HepG2 (cell line): ENCODE measurements at regions not wholly inside any gene's neighbourhood (a gene's known extent, or its start where the extent isn't known, plus 50 kb on each side); places are given as distances from the start of the nearest gene placed in this dataset.

Source experiments
- CHD2 ChIP-seq: IDR thresholded peaks from 2 replicates; pipeline ENCODE4 v1.6.1; 2011; ENCODE audit warnings: low read depth, low read length, improper control_type of control experiment
- GLI4 ChIP-seq: sonication (generic); formaldehyde crosslinking; IDR thresholded peaks from 2 replicates; pipeline ENCODE4 v1.5.1; 2020; ENCODE audit warnings: missing genetic modification reagents, mild to moderate bottlenecking, moderate library complexity, borderline replicate concordance
- HDAC6 ChIP-seq: fragments of 200-600 bp; sonication (generic); IDR thresholded peaks from 2 replicates; pipeline ENCODE4 v1.7.0; 2017; ENCODE audit warnings: mild to moderate bottlenecking, antibody characterized with exemption, low read length, low read depth
- NFE2L2 ChIP-seq: fragments of 150-350 bp; IDR thresholded peaks from 2 replicates; pipeline ENCODE4 v1.6.1; 2014; ENCODE audit warnings: low read length
- POLR2AphosphoS2 ChIP-seq: IDR thresholded peaks from 2 replicates; pipeline ENCODE4 v1.6.1; 2011; ENCODE audit warnings: low read depth, low read length, improper control_type of control experiment
- SP1 ChIP-seq, 2 experiments: fragments of 450-650 bp in 1 of 2; sonication (generic) in 1 of 2; formaldehyde crosslinking in 1 of 2; IDR thresholded peaks; 2 replicates each; pipeline versions ENCODE4 v1.4.0 to v1.6.1; 2016 to 2020; ENCODE audit warnings: missing genetic modification reagents in 1 of 2
- ZFP36 ChIP-seq: fragments of 150-350 bp; IDR thresholded peaks from 2 replicates; pipeline ENCODE4 v1.6.1; 2018; ENCODE audit warnings: borderline replicate concordance, low read length, low read depth; ENCODE audit not compliant: partially characterized antibody
- TF ChIP-seq, protein P1 (sequence below): sonication (generic); formaldehyde crosslinking; IDR thresholded peaks from 2 replicates; pipeline ENCODE4 v1.5.0; 2020; ENCODE audit warnings: mild to moderate bottlenecking, missing genetic modification reagents, moderate library complexity

DNA sequence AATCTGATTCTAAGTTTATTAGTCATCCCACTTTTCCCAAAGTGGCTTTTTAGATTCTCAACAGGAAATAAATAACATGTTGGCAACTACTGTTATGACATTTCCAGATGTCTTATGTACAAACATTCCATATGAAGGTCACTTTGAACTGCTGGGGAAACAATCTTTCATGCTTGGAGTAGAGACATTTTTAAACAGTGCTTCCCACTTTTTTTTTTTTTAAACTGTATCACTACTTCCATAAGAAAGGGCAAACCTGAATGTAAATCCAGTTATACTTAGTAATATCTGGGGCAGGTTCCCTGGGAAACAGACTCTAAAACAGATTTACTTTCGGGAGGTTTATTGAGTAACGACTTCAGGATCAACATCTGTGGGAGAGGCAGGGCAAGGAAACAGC is 473.8 kb downstream of the TAFA4 start:
- no peak for TF ChIP-seq POLR2AphosphoS2
- TF ChIP-seq ZFP36: no peak
- TF ChIP-seq, protein P1, sequence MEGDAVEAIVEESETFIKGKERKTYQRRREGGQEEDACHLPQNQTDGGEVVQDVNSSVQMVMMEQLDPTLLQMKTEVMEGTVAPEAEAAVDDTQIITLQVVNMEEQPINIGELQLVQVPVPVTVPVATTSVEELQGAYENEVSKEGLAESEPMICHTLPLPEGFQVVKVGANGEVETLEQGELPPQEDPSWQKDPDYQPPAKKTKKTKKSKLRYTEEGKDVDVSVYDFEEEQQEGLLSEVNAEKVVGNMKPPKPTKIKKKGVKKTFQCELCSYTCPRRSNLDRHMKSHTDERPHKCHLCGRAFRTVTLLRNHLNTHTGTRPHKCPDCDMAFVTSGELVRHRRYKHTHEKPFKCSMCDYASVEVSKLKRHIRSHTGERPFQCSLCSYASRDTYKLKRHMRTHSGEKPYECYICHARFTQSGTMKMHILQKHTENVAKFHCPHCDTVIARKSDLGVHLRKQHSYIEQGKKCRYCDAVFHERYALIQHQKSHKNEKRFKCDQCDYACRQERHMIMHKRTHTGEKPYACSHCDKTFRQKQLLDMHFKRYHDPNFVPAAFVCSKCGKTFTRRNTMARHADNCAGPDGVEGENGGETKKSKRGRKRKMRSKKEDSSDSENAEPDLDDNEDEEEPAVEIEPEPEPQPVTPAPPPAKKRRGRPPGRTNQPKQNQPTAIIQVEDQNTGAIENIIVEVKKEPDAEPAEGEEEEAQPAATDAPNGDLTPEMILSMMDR: no peak
- TF ChIP-seq NFE2L2: no peak
- TF ChIP-seq CHD2: no peak
- TF ChIP-seq HDAC6: no peak
- TF ChIP-seq SP1 (IDR thresholded peaks at IDR 0.05): no peak
- no peak for TF ChIP-seq SP1 (CRISPR knock-in tag; IDR thresholded peaks at IDR 0.05)
- TF ChIP-seq GLI4 (CRISPR knock-in tag): no peak
